Type B pancreatic cell (in vitro differentiated cells): ENCODE measurements at regions not wholly inside any gene's neighbourhood (a gene's known extent, or its start where the extent isn't known, plus 50 kb on each side); places are given as distances from the start of the nearest gene placed in this dataset.

ENCODE experiments used
- DNase-seq: peaks from one replicate; pipeline ENCODE4 v3.0.0; 2021; ENCODE audit warnings: mixed read lengths; ENCODE audit not compliant: unreplicated experiment; ENCODE audit errors: extremely low spot score
- H3K27ac Mint-ChIP-seq: 2 replicates; pipeline ENCODE4 v1.8.0; 2021; ENCODE audit warnings: mild to moderate bottlenecking, mixed read lengths
- H3K27me3 Mint-ChIP-seq: 2 replicates; pipeline ENCODE4 v1.8.0; 2021; ENCODE audit warnings: mixed read lengths
- H3K36me3 Mint-ChIP-seq: 2 replicates; pipeline ENCODE4 v1.8.0; 2021; ENCODE audit warnings: mixed read lengths
- H3K4me1 Mint-ChIP-seq: one replicate; pipeline ENCODE4 v1.8.0; 2021; ENCODE audit warnings: mixed read lengths; ENCODE audit not compliant: unreplicated experiment
- H3K4me3 Mint-ChIP-seq: 2 replicates; pipeline ENCODE4 v1.8.0; 2021; ENCODE audit warnings: mild to moderate bottlenecking, mixed read lengths
- H3K9me3 Mint-ChIP-seq: 2 replicates; pipeline ENCODE4 v1.8.0; 2021; ENCODE audit warnings: mixed read lengths
- TF ChIP-seq, protein P1 (sequence below): fragments of 200-600 bp; sonication (generic); conservative IDR thresholded peaks from 2 replicates; pipeline ENCODE4 v1.5.0; 2021; ENCODE audit warnings: antibody characterized with exemption, mild to moderate bottlenecking

DNA sequence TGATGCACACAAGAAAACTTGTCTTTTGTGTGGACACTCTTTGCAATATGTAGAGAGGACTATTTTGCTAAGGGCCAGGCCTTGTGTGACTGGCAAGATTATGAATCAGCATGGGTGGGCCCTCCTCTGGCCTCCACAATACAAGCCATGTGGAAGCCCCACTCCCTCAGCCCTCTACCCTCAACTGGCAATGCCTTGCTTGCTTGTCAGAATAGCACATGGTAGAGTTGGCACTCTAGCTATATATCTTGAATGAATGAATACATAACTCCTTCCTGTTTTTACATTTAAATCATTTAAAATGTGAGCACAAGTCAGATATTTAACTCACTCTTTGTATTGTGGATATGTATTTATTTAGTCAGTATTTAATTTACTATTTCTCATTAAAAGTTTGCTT lies 805.4 kb upstream of the GYPC start:
- DNase-seq, result no peak
- Mint-ChIP-seq H3K27me3 (peaks cover 3% of the 10 kb centered on the region), H3K4me1 (no peaks in the 10 kb centered on the region), H3K4me3 (no peak overlapping the region), H3K27ac (no peak overlapping the region), H3K9me3 (peaks cover 3% of the 10 kb centered on the region), H3K36me3 (no peaks in the 10 kb centered on the region)
- TF ChIP-seq, protein P1, sequence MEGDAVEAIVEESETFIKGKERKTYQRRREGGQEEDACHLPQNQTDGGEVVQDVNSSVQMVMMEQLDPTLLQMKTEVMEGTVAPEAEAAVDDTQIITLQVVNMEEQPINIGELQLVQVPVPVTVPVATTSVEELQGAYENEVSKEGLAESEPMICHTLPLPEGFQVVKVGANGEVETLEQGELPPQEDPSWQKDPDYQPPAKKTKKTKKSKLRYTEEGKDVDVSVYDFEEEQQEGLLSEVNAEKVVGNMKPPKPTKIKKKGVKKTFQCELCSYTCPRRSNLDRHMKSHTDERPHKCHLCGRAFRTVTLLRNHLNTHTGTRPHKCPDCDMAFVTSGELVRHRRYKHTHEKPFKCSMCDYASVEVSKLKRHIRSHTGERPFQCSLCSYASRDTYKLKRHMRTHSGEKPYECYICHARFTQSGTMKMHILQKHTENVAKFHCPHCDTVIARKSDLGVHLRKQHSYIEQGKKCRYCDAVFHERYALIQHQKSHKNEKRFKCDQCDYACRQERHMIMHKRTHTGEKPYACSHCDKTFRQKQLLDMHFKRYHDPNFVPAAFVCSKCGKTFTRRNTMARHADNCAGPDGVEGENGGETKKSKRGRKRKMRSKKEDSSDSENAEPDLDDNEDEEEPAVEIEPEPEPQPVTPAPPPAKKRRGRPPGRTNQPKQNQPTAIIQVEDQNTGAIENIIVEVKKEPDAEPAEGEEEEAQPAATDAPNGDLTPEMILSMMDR, result no peak

DNA sequence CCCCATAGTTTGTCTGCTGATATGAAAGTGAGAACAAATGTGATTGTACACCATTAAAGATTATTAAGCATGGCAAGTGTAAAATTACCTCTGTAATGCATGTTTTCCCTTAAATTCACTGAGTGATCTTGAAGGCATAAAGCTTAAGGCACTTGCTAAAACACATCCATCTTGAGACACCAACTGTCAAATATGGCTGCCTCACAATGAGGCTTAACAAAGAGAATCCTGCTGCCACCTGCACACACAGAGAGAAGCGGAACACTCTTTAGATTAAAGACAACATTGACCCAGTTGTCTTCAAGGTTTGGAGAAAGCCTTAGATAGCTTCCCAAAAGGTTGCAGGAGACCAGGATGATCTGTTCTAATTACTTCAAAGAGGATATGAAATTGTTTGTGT lies 803.6 kb upstream of the GYPC start:
- Mint-ChIP-seq H3K4me3 (no peak overlapping the region), H3K27ac (no peak overlapping the region), H3K27me3 (peaks cover 3% of the 10 kb centered on the region), H3K9me3 (peaks cover 9% of the 10 kb centered on the region), H3K4me1 (no peaks in the 10 kb centered on the region), H3K36me3 (no peaks in the 10 kb centered on the region)
- DNase-seq, result no peak
- TF ChIP-seq, protein P1, result no peak

DNA sequence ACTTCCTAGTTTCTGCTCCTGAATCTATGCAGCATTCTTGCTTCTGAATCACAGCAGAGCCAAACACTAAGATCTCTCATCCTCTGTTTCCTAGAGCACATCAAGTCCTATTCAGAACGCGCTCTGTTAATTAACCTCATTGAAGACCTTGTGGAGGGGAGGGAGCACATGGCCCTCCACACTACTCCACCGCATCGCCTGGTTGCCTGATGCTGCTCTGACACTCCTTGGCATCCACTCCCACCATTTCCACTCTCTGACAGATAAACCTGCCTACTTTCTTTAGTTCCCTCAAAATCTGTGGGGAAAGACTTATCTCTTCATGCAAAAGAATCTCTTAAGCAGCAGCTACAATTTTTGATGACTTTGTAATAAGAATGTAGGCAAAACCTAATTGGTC lies 802.3 kb upstream of the GYPC start:
- TF ChIP-seq, protein P1, result no peak
- H3K36me3 Mint-ChIP-seq, result no peaks in the 10 kb centered on the region
- peaks cover 3% of the 10 kb centered on the region for H3K27me3 Mint-ChIP-seq
- no peak for DNase-seq
- no peaks in the 10 kb centered on the region for H3K4me1 Mint-ChIP-seq
- no peak overlapping the region for H3K4me3 Mint-ChIP-seq
- H3K27ac Mint-ChIP-seq, result no peak overlapping the region
- peaks cover 9% of the 10 kb centered on the region for H3K9me3 Mint-ChIP-seq

DNA sequence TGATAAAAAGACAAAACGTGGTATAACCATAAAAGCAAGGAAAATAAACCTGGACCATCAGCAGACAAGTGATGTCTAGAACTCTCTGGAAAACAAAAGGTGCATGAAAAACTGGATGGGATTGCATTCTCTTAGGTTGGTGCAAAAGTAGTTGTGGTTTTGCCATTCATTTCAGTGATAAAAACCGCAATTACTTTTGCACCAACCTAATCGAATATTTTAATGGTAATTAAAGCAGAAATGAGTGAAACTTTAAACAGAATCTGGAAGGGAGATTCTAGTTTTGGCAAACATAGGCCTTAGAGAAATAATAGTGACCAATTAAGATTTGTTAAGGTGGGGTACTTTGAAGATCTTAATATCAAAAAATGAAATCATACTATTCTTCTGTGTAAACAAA lies 800.8 kb upstream of the GYPC start:
- Mint-ChIP-seq H3K4me1 (no peaks in the 10 kb centered on the region), H3K9me3 (peaks cover 9% of the 10 kb centered on the region), H3K36me3 (no peaks in the 10 kb centered on the region), H3K27me3 (peaks cover 3% of the 10 kb centered on the region), H3K4me3 (no peak overlapping the region), H3K27ac (no peak overlapping the region)
- no peak for DNase-seq
- TF ChIP-seq, protein P1, result no peak

DNA sequence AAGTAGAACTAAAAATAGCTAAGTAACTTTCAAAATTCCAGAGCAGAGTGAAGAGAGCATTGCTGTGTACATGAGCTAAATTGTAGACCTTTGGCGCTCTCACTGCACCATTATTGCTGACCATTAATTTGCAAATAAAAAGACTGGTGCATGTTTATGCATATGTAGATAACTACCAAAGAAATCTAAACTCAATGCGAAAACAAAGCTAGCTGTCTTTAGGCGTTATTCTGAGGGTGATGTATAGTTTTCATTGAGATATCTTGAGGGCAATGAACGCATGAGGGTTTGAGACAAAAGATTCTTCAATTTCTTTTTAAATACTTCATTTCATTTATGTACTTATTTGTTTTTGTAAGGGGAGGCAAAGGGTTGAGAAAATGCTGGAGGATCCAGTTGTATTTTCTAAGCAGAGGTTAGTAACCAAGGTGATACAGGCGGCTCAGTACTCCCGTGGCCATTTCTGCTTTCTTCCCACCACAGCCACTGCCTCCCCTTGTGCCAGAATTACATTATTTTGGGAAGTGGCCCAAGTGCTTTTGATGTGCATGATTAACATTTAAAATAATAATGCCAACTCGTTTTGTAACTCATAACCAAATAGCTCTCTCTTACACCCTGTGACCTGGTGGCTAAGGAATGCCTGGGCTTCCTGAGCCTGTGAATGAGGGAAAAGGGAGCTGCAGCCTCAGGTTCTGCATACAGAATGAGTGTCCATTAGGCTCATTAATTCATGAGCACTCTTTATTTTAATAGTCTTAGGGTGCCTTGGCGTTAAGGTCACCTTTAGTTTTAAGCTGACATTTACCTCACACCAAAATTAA lies 797.8 kb upstream of the GYPC start:
- Mint-ChIP-seq H3K4me1 (no peaks in the 10 kb centered on the region), H3K36me3 (no peaks in the 10 kb centered on the region), H3K4me3 (no peak overlapping the region), H3K9me3 (peaks cover 9% of the 10 kb centered on the region), H3K27me3 (peaks cover 3% of the 10 kb centered on the region), H3K27ac (no peak overlapping the region)
- TF ChIP-seq, protein P1, result no peak
- no peak for DNase-seq
